GM19463 (cell line): ENCODE measurements at regions not wholly inside any gene's neighbourhood (a gene's known extent, or its start where the extent isn't known, plus 50 kb on each side); places are given as distances from the start of the nearest gene placed in this dataset.

Source experiments
- ATAC-seq: cut with Tn5 transposase; IDR thresholded peaks from one replicate; pipeline ENCODE4 v1.9.1; 2021; ENCODE audit warnings: mild to moderate bottlenecking, moderate library complexity; ENCODE audit not compliant: unreplicated experiment

- ATAC-seq, result no peak
Measured at GRCh38 chr10:117427356-117427755, 52.1 kb upstream of the PDZD8 start.

GRCh38 chr10:117425974-117426566, 50.8 kb upstream of the PDZD8 start:
- ATAC-seq, result peak; percentile 91

- ATAC-seq, result no peak
Measured at GRCh38 chr10:117424883-117425649, 49.8 kb upstream of the PDZD8 start.
